ENCODE measurements at regions not wholly inside any gene's neighbourhood (a gene's known extent, or its start where the extent isn't known, plus 50 kb on each side); places are given as distances from the start of the nearest gene placed in this dataset.

GRCh38 chr5:57042524-57042931 lies 90.6 kb upstream of the MIER3 start:
- Histone ChIP-seq H3K9me3 (no peaks in the 10 kb centered on the region), H3K27me3 (ENCODE audit: low read depth) (no peaks in the 10 kb centered on the region), H3K4me3 (no peak overlapping the region), H3K4me1 (no peaks in the 10 kb centered on the region), H3K36me3 (no peaks in the 10 kb centered on the region), H3K27ac (no peak overlapping the region)
- ATAC-seq (no peak), DNase-seq (no peak)
- intact Hi-C loops (cut with DNase I) = no loop called here
- no peak for TF ChIP-seq CTCF (IDR thresholded peaks at IDR 0.05)

- no peak for DNase-seq
- intact Hi-C loops (cut with DNase I) = no loop called here
- TF ChIP-seq CTCF (IDR thresholded peaks at IDR 0.05) = no peak
- ATAC-seq = no peak
- no peak overlapping the region for H3K27ac ChIP-seq
- no peaks in the 10 kb centered on the region for H3K36me3 ChIP-seq
- no peaks in the 10 kb centered on the region for H3K9me3 ChIP-seq
- H3K4me1 ChIP-seq = no peaks in the 10 kb centered on the region
- no peaks in the 10 kb centered on the region for H3K27me3 ChIP-seq (ENCODE audit: low read depth)
- no peak overlapping the region for H3K4me3 ChIP-seq
Observed at GRCh38 chr5:57054135-57054534, 102.2 kb upstream of the MIER3 start.

- no peak for TF ChIP-seq CTCF (IDR thresholded peaks at IDR 0.05)
- no peak overlapping the region for H3K27ac ChIP-seq
- no peaks in the 10 kb centered on the region for H3K4me1 ChIP-seq
- no peak overlapping the region for H3K4me3 ChIP-seq
- no peaks in the 10 kb centered on the region for H3K36me3 ChIP-seq
- no peak for ATAC-seq
- no peaks in the 10 kb centered on the region for H3K27me3 ChIP-seq (ENCODE audit: low read depth)
- no peak for DNase-seq
- no peaks in the 10 kb centered on the region for H3K9me3 ChIP-seq
- intact Hi-C loops (cut with DNase I) = no loop called here
Observed at GRCh38 chr5:57054671-57055070, 102.7 kb upstream of the MIER3 start.

GRCh38 chr5:57055731-57056130 lies 103.8 kb upstream of the MIER3 start:
- intact Hi-C loops (cut with DNase I) = no loop called here
- no peak for TF ChIP-seq CTCF (IDR thresholded peaks at IDR 0.05)
- Histone ChIP-seq H3K27ac (no peak overlapping the region), H3K4me3 (no peak overlapping the region), H3K36me3 (no peaks in the 10 kb centered on the region), H3K27me3 (ENCODE audit: low read depth) (no peaks in the 10 kb centered on the region), H3K9me3 (no peaks in the 10 kb centered on the region), H3K4me1 (no peaks in the 10 kb centered on the region)
- ATAC-seq (no peak), DNase-seq (no peak)

- intact Hi-C loops (cut with DNase I) = no loop called here
- no peaks in the 10 kb centered on the region for H3K4me1 ChIP-seq
- H3K27me3 ChIP-seq (ENCODE audit: low read depth) = no peaks in the 10 kb centered on the region
- H3K9me3 ChIP-seq = no peaks in the 10 kb centered on the region
- no peak for TF ChIP-seq CTCF (IDR thresholded peaks at IDR 0.05)
- H3K27ac ChIP-seq = no peak overlapping the region
- DNase-seq = no peak
- H3K36me3 ChIP-seq = no peaks in the 10 kb centered on the region
- ATAC-seq = no peak
- H3K4me3 ChIP-seq = no peak overlapping the region
Observed at GRCh38 chr5:57063773-57064172, 110.1 kb upstream of the GPBP1 start.
